ENCODE measurements at regions not wholly inside any gene's neighbourhood (a gene's known extent, or its start where the extent isn't known, plus 50 kb on each side); places are given as distances from the start of the nearest gene placed in this dataset.
A peak's percentile ranks its signal among the peaks of the same experiment; 100 is the strongest.

DNA sequence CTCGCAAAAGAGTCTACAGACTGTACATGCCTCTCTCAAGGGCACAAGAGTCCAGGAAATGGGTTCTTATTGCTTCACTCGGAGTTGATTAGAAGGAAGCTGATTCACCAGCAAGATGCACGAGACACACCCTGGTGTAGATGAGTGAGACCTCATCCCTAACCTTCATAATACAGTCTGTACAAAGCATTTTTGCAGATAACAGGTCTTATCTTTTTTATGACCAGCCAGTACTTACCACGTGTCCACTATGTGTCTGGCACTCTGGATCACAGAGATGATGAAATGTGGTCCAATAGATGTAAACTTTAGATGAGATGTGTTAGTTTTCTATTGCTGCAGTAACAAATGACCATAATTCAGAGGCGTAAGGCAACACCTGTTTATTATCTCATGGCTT, 53.4 kb upstream of the PWP1 start:
- Histone ChIP-seq H2BK15ac (ENCODE audit: low read length) (no peak overlapping the region), H3K56ac (replicated peaks; ENCODE audit: insufficient read length, low read depth, low read length) (no peak overlapping the region), H3K23ac (ENCODE audit: insufficient read length) (no peak overlapping the region), H3K36me3 (ENCODE audit: control insufficient read depth in 2 of 4, insufficient read depth in 4 of 4, low read length in 3 of 4) (no peaks in the 10 kb centered on the region), H2BK20ac (ENCODE audit: low read length) (no peak overlapping the region), H2AFZ (ENCODE audit: low read length) (no peak overlapping the region), H3K9me3 (ENCODE audit: insufficient read depth in 2 of 2, low read depth in 1 of 2, low read length in 1 of 2) (no peaks in the 10 kb centered on the region; a peak in 2 of 4 replicates), H3K4me2 (ENCODE audit: insufficient read depth in 1 of 2, low read depth in 2 of 2, low read length in 2 of 2) (no peak overlapping the region), H3K79me1 (ENCODE audit: low read depth, low read length) (no peaks in the 10 kb centered on the region), H4K20me1 (replicated peaks in 1 of 2; ENCODE audit: control insufficient read depth in 1 of 2, insufficient read depth in 2 of 2, low read length in 2 of 2) (no peaks in the 10 kb centered on the region), H3K4me1 (replicated peaks in 1 of 4; ENCODE audit: control insufficient read depth in 3 of 4, insufficient read depth in 4 of 4, low read length in 3 of 4) (peaks cover 6 to 20% (median 18%) of the 10 kb centered on the region in 4 experiments), H3K4ac (replicated peaks; ENCODE audit: insufficient read length, low read depth, low read length) (peak overlapping the region; percentile 3), H4K5ac (ENCODE audit: insufficient read length, low read depth, low read length) (no peak overlapping the region), H3K79me2 (ENCODE audit: control insufficient read depth in 1 of 2, insufficient read depth in 2 of 2, low read length in 2 of 2) (no peaks in the 10 kb centered on the region), H3K23me2 (ENCODE audit: low read depth, low read length) (no peaks in the 10 kb centered on the region), H2BK120ac (replicated peaks; ENCODE audit: low read depth, low read length) (no peak overlapping the region), H4K8ac (ENCODE audit: extremely low read depth, insufficient read depth, low read length) (no peak overlapping the region), H3K14ac (ENCODE audit: insufficient read length) (no peak overlapping the region), H3K27ac (ENCODE audit: low read depth, low read length) (no peak overlapping the region), H3K4me3 (ENCODE audit: extremely low read depth in 1 of 4, insufficient read depth in 2 of 4, low read depth in 3 of 4, low read length in 4 of 4) (no peak overlapping the region), H3K27me3 (replicated peaks in 1 of 4; ENCODE audit: control insufficient read depth in 3 of 4, extremely low read depth in 1 of 4, insufficient read depth in 3 of 4, low read length in 3 of 4) (no peaks in the 10 kb centered on the region), H2AK5ac (ENCODE audit: low read depth, low read length) (no peak overlapping the region), H3K9ac (replicated peaks in 1 of 4; ENCODE audit: extremely low read depth in 1 of 4, low read depth in 3 of 4, low read length in 3 of 4) (no peak overlapping the region), H2BK12ac (ENCODE audit: low read depth, low read length) (no peak overlapping the region), H3K18ac (ENCODE audit: extremely low read depth, low read length) (no peak overlapping the region), H4K91ac (replicated peaks; ENCODE audit: insufficient read length, low read length) (no peak overlapping the region), H2BK5ac (ENCODE audit: low read depth, low read length) (no peak overlapping the region)
- CTCF ChIA-PET (ENCODE audit: partially characterized antibody) = interaction anchor here (1.2 to 3.5 kb wide), 2 partner anchors 9 to 21 kb away, joined by 4 to 18 read pairs; no protein-coding TSS in a partner anchor
- no peak for TF ChIP-seq KDM4A (IDR thresholded peaks at IDR 0.05; ENCODE audit: low read depth, low read length, severe bottlenecking)
- POLR2A ChIA-PET (ENCODE audit: partially characterized antibody) = no interaction called here
- WGBS, 2 experiments (ENCODE audit: extremely low coverage in 1 of 2, insufficient coverage in 1 of 2, insufficient read length in 1 of 2, insufficient replicate concordance in 2 of 2, low coverage in 1 of 2, low lambda C conversion rate in 2 of 2, missing lambda C conversion rate in 1 of 2) = 85% methylated on average over 5 of the region's 5 CpGs; no CpG with 5 or more reads in 1 of the 2 experiments
- FAIRE-seq (no peak), DNase-seq (ENCODE audit: low read depth in 1 of 2, low spot score in 2 of 2) (no peak)

Measured in H1 (cell line).